HUES64 (cell line): ENCODE measurements at regions not wholly inside any gene's neighbourhood (a gene's known extent, or its start where the extent isn't known, plus 50 kb on each side); places are given as distances from the start of the nearest gene placed in this dataset.

Source experiments
- H3K27ac ChIP-seq: 2 replicates; pipeline ENCODE4 v1.7.0; 2013; ENCODE audit warnings: low read depth, low read length, inconsistent platforms
- H3K27me3 ChIP-seq: 2 replicates; pipeline ENCODE4 v1.6.1; 2013; ENCODE audit warnings: mild to moderate bottlenecking, low read length; ENCODE audit not compliant: insufficient read depth
- H3K36me3 ChIP-seq: 2 replicates; pipeline ENCODE4 v1.6.1; 2013; ENCODE audit warnings: mild to moderate bottlenecking, low read length; ENCODE audit not compliant: insufficient read depth
- H3K4me1 ChIP-seq: 2 replicates; pipeline ENCODE4 v1.6.1; 2013; ENCODE audit warnings: mild to moderate bottlenecking, low read length, moderate library complexity; ENCODE audit not compliant: insufficient read depth
- H3K4me3 ChIP-seq: 2 replicates; pipeline ENCODE4 v1.5.1; 2013; ENCODE audit warnings: mild to moderate bottlenecking, low read length, moderate library complexity
- H3K9ac ChIP-seq: 2 replicates; pipeline ENCODE4 v1.6.1; 2013; ENCODE audit warnings: mild to moderate bottlenecking, low read depth, low read length
- H3K9me3 ChIP-seq: 2 replicates; pipeline ENCODE4 v1.6.1; 2013; ENCODE audit warnings: low read depth, low read length; ENCODE audit not compliant: insufficient read depth
- WGBS: fragments of 150-250, 120-280 bp; methylation state at CpG from one replicate; pipeline ENCODE4 v1.1.7; 2013; ENCODE audit warnings: missing lambda C conversion rate; 5-methylcytosine and 5-hydroxymethylcytosine counted together

DNA sequence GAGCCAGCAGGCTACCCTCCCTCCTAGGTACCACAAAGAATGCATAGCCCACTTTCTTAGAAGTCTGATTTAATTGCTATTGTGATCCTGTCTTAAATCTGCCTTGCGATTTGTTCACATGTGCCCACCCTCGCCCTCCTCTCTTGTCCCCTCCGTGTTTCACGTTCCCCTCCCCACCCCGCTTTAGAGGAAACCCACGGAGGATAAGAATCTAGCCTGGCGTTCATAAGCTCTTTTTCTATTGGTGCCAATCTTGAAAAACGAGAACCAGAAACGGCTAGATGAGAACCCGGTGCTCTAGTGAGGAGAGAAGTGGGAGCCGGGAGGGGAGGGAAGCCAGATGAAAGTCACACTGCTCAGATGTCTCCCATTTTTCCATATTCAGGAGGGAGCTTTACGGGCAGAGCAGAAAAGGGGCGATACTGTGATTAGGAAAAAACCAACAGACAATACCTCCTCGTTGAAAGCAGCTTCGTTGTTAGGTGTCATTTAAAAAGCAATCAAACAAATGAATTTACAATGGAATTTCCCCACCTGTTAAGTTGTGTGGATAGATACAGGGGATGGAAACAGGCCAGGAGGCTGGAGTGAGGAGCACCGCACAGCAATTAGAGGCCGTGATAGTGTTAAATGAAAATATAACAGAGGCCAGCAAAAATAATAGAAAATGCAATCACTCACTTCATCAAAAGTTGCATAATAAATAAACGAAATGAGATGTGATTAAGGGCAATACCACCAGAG, 272.1 kb downstream of the GATA3 start:
- 89% methylated on average over 15 of the region's 18 CpGs for WGBS

DNA sequence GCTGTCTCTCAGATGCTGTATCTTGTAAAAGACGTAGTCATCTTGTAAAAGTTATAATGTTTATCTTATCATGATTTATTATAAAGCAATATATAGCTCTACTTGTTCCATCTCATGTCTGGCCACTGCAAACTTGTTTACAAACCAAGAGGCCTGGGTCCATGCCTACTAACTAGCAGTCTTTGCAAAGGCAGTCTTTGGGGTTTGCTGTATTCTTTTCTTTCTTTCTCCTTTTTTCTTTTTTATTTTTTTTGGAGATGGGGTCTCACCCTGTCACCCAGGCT, 272.6 kb downstream of the GATA3 start:
- Histone ChIP-seq H3K9ac (no peak overlapping the region), H3K36me3 (no peaks in the 10 kb centered on the region), H3K4me3 (no peak overlapping the region), H3K9me3 (no peaks in the 10 kb centered on the region), H3K27ac (no peak overlapping the region), H3K4me1 (no peaks in the 10 kb centered on the region; the same call in 1 of the 2 replicates), H3K27me3 (peaks cover 13% of the 10 kb centered on the region)
- no CpG with 5 or more reads among the region's 1 CpG for WGBS

More for the DNA sequence above, 272.1 kb downstream of the GATA3 start:
- no peak overlapping the region for H3K4me3 ChIP-seq
- H3K27me3 ChIP-seq, result peaks cover 7% of the 10 kb centered on the region
- no peaks in the 10 kb centered on the region for H3K4me1 ChIP-seq
- no peak overlapping the region for H3K27ac ChIP-seq
- no peaks in the 10 kb centered on the region for H3K36me3 ChIP-seq
- no peaks in the 10 kb centered on the region for H3K9me3 ChIP-seq
- no peak overlapping the region for H3K9ac ChIP-seq

DNA sequence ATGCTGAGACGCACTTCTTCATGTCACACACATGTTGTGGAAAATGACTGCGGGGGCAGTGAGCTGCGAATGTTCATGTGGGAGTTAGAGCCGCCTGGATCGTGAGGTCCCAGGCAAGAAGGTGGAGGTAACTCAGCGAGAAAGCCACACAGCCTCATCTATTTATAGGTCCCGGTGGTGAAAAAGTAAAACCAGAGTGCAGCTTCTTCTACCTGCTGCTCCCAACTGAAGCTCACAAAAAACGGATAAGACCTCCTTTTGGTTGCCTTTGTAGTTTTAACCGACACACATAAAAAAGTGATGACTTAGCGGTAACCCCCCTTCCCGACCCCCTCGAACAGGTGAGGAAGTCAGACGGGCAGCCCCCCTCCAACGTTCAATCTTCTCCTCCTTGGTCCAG, 276.9 kb downstream of the GATA3 start:
- H3K27ac ChIP-seq, result no peak overlapping the region
- 91% methylated on average over 14 of the region's 14 CpGs for WGBS
- H3K4me3 ChIP-seq, result no peak overlapping the region
- no peaks in the 10 kb centered on the region for H3K9me3 ChIP-seq
- H3K36me3 ChIP-seq, result no peaks in the 10 kb centered on the region
- no peak overlapping the region for H3K9ac ChIP-seq
- no peaks in the 10 kb centered on the region; the same call in 1 of the 2 replicates for H3K4me1 ChIP-seq
- peaks cover 23% of the 10 kb centered on the region for H3K27me3 ChIP-seq

DNA sequence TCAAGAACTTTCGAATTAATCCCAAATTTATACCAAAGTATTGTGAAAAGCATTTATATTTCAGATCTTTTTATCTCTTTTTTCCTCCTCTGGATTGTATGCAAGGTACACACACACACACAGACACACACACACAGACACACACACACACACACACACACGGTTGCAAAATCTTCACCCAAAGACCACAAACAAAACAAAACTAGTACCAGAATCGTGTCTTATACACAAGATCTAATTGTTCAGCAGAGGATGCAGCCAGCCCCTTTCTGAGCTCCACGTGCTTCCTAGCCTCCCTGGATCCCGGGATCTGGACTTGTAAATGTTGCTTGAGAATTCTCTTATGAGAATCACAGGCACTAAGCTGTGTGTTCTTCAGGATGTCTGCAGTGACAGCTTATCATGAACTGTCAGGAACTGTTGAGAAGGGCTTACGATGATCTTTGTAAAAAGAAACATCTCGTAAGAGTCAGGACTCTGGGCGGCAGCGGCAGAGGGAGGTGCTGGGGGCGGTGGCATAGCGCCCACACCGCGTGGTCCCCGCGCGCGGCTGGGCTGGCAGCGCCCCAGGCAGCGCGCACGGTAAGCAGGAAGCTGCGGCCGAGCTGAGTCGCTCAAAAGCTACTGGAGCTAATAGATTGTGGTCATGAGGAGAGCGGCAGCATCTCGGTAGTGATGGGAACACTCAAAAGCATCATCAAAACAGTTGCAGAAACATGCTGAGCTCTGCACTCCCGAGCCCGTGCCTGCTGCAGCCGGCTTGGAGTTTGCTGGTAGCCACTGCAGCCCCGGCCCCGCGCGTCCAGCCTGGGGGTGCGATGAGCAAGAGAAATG, 277.6 kb downstream of the GATA3 start:
- H3K27ac ChIP-seq, result no peak overlapping the region
- H3K4me3 ChIP-seq, result peak overlapping the region; percentile 52
- H3K27me3 ChIP-seq, result peaks cover 23% of the 10 kb centered on the region
- peaks cover 6% of the 10 kb centered on the region for H3K4me1 ChIP-seq
- 8% methylated on average over 33 of the region's 34 CpGs for WGBS
- H3K9me3 ChIP-seq, result no peaks in the 10 kb centered on the region
- no peaks in the 10 kb centered on the region for H3K36me3 ChIP-seq
- H3K9ac ChIP-seq, result no peak overlapping the region

DNA sequence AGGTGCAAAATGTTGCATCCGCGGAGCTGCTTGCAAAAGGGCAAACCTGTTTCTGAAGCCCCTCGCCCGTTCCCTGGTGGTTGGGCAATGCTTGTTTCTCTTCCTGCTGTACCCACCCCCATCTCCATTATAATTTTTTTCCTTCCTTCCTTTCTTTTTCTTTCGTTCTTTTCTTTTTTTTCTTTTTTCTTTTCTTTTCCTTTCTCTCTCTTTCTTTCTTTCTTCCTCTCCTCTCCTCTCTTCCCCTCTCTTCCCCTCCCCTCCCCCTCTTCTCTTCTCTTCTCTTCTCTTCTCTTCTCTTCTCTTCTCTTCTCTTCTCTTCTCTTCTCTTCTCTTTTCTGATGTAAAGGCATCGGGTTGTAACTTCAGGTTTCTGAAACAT, 278.2 kb downstream of the GATA3 start:
- 24% methylated on average over 6 of the region's 6 CpGs for WGBS
- H3K9me3 ChIP-seq, result no peaks in the 10 kb centered on the region
- H3K4me1 ChIP-seq, result peaks cover 10% of the 10 kb centered on the region
- H3K9ac ChIP-seq, result no peak overlapping the region
- H3K4me3 ChIP-seq, result peak overlapping the region; percentile 52
- H3K27me3 ChIP-seq, result peaks cover 23% of the 10 kb centered on the region
- H3K36me3 ChIP-seq, result no peaks in the 10 kb centered on the region
- no peak overlapping the region for H3K27ac ChIP-seq

DNA sequence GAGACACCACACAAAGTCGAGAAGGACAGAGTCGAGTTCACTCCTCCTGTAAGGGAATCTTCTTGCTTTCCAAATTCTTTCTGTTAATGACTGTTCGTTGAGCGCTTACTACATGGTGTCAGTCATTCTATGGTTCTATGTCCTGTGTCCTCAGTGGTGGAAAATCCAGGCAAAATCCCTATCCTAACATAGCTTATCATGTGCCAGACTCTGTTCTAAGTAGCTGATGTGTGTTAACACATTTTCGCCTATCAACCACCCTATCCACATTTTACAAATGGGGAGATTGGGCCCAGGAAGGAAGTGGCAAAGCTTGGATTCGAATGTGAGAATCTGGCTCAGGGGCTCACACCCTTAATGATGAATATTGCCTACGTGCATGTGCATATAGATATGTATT, 280.1 kb downstream of the GATA3 start:
- Histone ChIP-seq H3K9me3 (no peaks in the 10 kb centered on the region), H3K27me3 (peaks cover 23% of the 10 kb centered on the region), H3K9ac (no peak overlapping the region), H3K27ac (no peak overlapping the region), H3K4me3 (no peak overlapping the region), H3K36me3 (no peaks in the 10 kb centered on the region), H3K4me1 (peaks cover 10% of the 10 kb centered on the region)
- 93% methylated on average over 6 of the region's 7 CpGs for WGBS

DNA sequence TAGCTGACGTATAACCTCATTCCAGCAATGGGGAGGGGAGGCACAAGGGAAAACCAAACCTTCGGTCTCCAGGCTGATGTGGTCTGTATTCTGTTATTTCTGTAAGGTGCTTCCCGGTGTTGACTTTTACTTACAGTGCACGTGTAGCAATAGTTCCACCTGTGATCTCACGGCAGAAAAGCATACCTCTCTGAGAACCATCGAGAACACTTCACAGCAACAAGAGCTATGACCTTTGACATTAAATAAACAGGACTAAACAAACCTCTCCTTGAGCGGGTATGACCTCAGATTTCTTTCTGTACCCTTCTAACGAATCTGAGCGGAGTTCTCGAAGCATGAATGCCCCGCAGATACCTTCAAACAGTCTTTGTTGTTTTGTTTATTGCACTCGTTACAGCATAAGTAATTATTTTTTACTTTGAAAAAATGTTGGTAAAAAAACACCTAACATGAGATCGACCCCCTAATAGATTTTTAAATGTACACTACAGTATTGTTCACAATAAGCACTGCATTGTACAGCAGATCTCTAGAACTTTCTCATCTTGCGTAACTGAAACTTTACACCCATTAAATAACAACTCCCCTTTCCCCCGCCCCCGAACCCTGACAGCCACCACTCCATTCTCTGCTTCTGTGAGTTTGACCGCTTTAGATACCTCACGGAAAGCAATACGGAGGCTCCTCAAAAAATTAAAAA, 282.3 kb downstream of the GATA3 start:
- no peak overlapping the region for H3K9ac ChIP-seq
- no peak overlapping the region for H3K4me3 ChIP-seq
- 90% methylated on average over 18 of the region's 19 CpGs for WGBS
- no peaks in the 10 kb centered on the region for H3K9me3 ChIP-seq
- H3K27me3 ChIP-seq, result peaks cover 13% of the 10 kb centered on the region
- H3K36me3 ChIP-seq, result no peaks in the 10 kb centered on the region
- no peak overlapping the region for H3K27ac ChIP-seq
- H3K4me1 ChIP-seq, result peaks cover 10% of the 10 kb centered on the region

DNA sequence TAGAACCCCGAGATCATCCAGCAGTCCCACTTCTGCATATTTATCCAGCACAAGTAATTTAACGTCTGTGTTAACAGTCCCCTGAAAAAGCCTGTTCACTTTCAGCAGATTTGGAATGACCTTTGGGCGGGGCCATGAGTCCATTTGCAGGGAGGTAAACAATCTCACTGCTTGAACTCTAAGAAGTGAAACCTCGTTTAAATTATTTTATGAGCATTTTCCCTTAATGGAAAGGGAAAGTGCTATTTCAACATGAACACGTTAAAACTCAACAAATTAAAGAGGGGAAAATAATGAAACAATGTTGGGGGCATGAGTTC, 282.8 kb downstream of the GATA3 start:
- H3K4me1 ChIP-seq, result peaks cover 10% of the 10 kb centered on the region
- no peaks in the 10 kb centered on the region for H3K9me3 ChIP-seq
- H3K27me3 ChIP-seq, result peaks cover 8% of the 10 kb centered on the region
- WGBS, result 92% methylated on average over 5 of the region's 5 CpGs
- no peak overlapping the region for H3K27ac ChIP-seq
- H3K9ac ChIP-seq, result no peak overlapping the region
- no peaks in the 10 kb centered on the region for H3K36me3 ChIP-seq
- no peak overlapping the region for H3K4me3 ChIP-seq

DNA sequence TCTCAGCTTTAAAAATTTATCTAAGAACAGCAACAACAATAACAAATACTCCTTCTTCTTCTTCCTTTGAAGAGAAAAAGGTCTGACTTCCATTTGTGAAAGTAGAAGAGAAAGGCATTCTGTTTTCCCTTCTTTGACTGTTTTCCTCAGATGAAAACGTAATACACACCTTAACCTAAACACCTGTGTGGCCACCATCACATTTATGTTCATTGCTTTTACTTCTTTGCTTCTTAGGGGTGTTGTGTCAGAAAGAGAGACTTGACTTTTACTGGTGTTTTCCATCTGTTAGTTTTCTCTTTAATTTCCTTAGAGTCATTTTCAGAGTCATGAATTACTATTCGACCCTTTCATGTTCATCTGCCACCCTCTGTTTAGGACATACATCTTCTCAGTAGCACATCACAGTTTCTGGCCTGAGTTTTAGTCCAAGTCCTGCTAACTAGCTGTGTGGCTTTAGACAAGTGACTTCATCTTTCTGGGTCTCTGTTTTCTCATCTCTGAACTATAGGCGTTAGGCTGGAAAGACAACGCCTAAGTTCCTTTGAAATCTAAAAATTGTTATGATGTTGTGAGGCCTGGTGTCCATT, 283.8 kb downstream of the GATA3 start:
- Histone ChIP-seq H3K36me3 (no peaks in the 10 kb centered on the region), H3K9ac (no peak overlapping the region), H3K9me3 (no peaks in the 10 kb centered on the region), H3K4me3 (no peak overlapping the region), H3K27ac (no peak overlapping the region), H3K4me1 (peaks cover 10% of the 10 kb centered on the region), H3K27me3 (no peaks in the 10 kb centered on the region)
- WGBS, result 96% methylated on average over 3 of the region's 4 CpGs

DNA sequence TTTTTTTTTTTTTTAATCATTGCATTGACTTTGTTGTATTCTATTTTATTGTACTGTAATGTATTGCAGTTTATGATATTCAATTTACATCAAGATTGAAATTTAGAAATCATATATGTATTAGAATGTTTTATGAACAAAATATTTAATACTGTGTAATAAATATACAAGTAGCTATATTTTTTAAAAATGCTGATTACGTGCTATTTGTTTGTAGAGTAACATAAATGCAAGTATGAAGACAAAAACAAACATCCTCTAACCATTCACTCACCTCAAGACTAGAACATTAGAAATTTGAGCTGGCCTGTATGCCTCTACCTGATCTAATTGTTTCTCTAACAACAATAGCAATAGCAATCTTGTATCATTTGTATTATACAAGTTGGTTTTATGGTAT, 290.3 kb downstream of the GATA3 start:
- no CpG with 5 or more reads among the region's 1 CpG for WGBS
- Histone ChIP-seq H3K36me3 (no peaks in the 10 kb centered on the region), H3K9me3 (no peaks in the 10 kb centered on the region), H3K9ac (no peak overlapping the region), H3K4me1 (peaks cover 13% of the 10 kb centered on the region), H3K27me3 (no peaks in the 10 kb centered on the region), H3K4me3 (no peak overlapping the region), H3K27ac (no peak overlapping the region)

DNA sequence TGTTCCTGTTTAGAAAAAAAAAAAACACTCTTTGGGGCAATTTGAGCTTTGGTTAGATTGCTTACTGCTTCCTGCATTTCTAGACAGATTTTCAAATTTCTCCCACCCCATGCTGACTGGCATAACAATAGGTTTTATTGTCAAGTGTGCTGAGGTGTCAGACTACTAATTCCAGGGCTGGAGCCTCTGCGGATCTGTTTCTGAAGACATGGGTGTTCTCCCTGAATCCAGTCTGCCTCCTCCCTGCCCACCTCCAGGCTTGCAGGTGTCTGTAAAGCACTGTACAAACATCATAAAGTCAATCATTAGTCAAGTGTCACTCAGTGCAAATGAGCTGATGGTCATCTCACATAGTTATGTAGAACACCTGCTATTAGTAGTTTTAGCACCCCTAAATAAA, 292.4 kb downstream of the GATA3 start:
- WGBS, result 16% methylated on average over 1 of the region's 1 CpG
- Histone ChIP-seq H3K4me1 (peaks cover 21% of the 10 kb centered on the region), H3K27me3 (no peaks in the 10 kb centered on the region), H3K27ac (no peak overlapping the region), H3K9ac (no peak overlapping the region), H3K36me3 (no peaks in the 10 kb centered on the region), H3K4me3 (no peak overlapping the region), H3K9me3 (no peaks in the 10 kb centered on the region)
